ENCODE measurements at regions not wholly inside any gene's neighbourhood (a gene's known extent, or its start where the extent isn't known, plus 50 kb on each side); places are given as distances from the start of the nearest gene placed in this dataset.

GRCh38 chr4:138859254-138859653 lies 156.3 kb upstream of the NOCT start:
- no peaks in the 10 kb centered on the region for H3K79me2 ChIP-seq (ENCODE audit: insufficient read depth)

GRCh38 chr4:138858419-138858818 lies 157.2 kb upstream of the NOCT start:
- Histone ChIP-seq H3K4me2 (ENCODE audit: unreplicated experiment) (no peak overlapping the region), H3F3A (ENCODE audit: insufficient read depth) (no peaks in the 10 kb centered on the region), H2AFZ (no peak overlapping the region), H3K9me2 (ENCODE audit: insufficient read depth) (no peaks in the 10 kb centered on the region), H3K9me3 (ENCODE audit: low read depth) (no peaks in the 10 kb centered on the region), H3K79me2 (ENCODE audit: insufficient read depth) (no peaks in the 10 kb centered on the region), H4K20me1 (ENCODE audit: insufficient read depth) (no peaks in the 10 kb centered on the region), H3K4me3 (no peak overlapping the region), H3K9ac (no peak overlapping the region), H3K27me3 (replicated peaks; ENCODE audit: insufficient read depth) (0 out of 2 replicates have a peak, but pooled peaks cover 5% of the 10 kb centered on the region), H3K27ac (no peak overlapping the region), H3K36me3 (ENCODE audit: low read depth) (no peaks in the 10 kb centered on the region), H3K4me1 (ENCODE audit: insufficient read depth) (peaks cover 8% of the 10 kb centered on the region)
- no peak for DNase-seq
- in situ Hi-C loops (cut with MboI): loop anchor here (25.0 kb wide), 1 partner anchor 1046 kb away; no protein-coding TSS in a partner anchor
- no peak for TF ChIP-seq EZH2phosphoT487 (IDR thresholded peaks at IDR 0.05; ENCODE audit: insufficient read depth, low read depth)
- TF ChIP-seq EZH2 (IDR thresholded peaks at IDR 0.05; ENCODE audit: insufficient read depth, poor library complexity, severe bottlenecking): no peak

More at GRCh38 chr4:138859254-138859653, 156.3 kb upstream of the NOCT start:
- Histone ChIP-seq H3K27me3 (replicated peaks; ENCODE audit: insufficient read depth) (0 out of 2 replicates have a peak, but pooled peaks cover 5% of the 10 kb centered on the region), H3K27ac (no peak overlapping the region), H3K4me1 (ENCODE audit: insufficient read depth) (peaks cover 8% of the 10 kb centered on the region), H3F3A (ENCODE audit: insufficient read depth) (no peaks in the 10 kb centered on the region), H3K9me3 (ENCODE audit: low read depth) (no peaks in the 10 kb centered on the region), H3K9me2 (ENCODE audit: insufficient read depth) (no peaks in the 10 kb centered on the region), H3K36me3 (ENCODE audit: low read depth) (no peaks in the 10 kb centered on the region), H3K4me2 (ENCODE audit: unreplicated experiment) (no peak overlapping the region), H3K9ac (no peak overlapping the region), H4K20me1 (ENCODE audit: insufficient read depth) (no peaks in the 10 kb centered on the region), H3K4me3 (no peak overlapping the region), H2AFZ (no peak overlapping the region)
- in situ Hi-C loops (cut with MboI): loop anchor here (25.0 kb wide), 1 partner anchor 1047 kb away; no protein-coding TSS in a partner anchor
- no peak for DNase-seq
- TF ChIP-seq EZH2phosphoT487 (IDR thresholded peaks at IDR 0.05; ENCODE audit: insufficient read depth, low read depth) (no peak), EZH2 (IDR thresholded peaks at IDR 0.05; ENCODE audit: insufficient read depth, poor library complexity, severe bottlenecking) (no peak)
- 98 to 99% methylated on average over 4 of the region's 4 CpGs for WGBS, 2 experiments (ENCODE audit: low coverage in 1 of 2, low lambda C conversion rate in 2 of 2, missing lambda C conversion rate in 2 of 2)

GRCh38 chr4:138857416-138857815 lies 158.2 kb upstream of the NOCT start:
- Histone ChIP-seq H3K4me2 (ENCODE audit: unreplicated experiment) (no peak overlapping the region), H2AFZ (no peak overlapping the region), H3K9ac (no peak overlapping the region), H3K79me2 (ENCODE audit: insufficient read depth) (no peaks in the 10 kb centered on the region), H3K9me3 (ENCODE audit: low read depth) (no peaks in the 10 kb centered on the region), H3K4me1 (ENCODE audit: insufficient read depth) (peaks cover 8% of the 10 kb centered on the region), H3K4me3 (no peak overlapping the region), H3K36me3 (ENCODE audit: low read depth) (no peaks in the 10 kb centered on the region), H3K27ac (no peak overlapping the region), H3K27me3 (replicated peaks; ENCODE audit: insufficient read depth) (peaks cover 12% of the 10 kb centered on the region; the same call in 1 of the 2 replicates), H3K9me2 (ENCODE audit: insufficient read depth) (no peaks in the 10 kb centered on the region), H3F3A (ENCODE audit: insufficient read depth) (no peaks in the 10 kb centered on the region), H4K20me1 (ENCODE audit: insufficient read depth) (no peaks in the 10 kb centered on the region)
- in situ Hi-C loops (cut with MboI): loop anchor here (25.0 kb wide), 1 partner anchor 1045 kb away; no protein-coding TSS in a partner anchor
- 48 to 50% methylated on average over 2 of the region's 2 CpGs for WGBS, 2 experiments (ENCODE audit: low coverage in 1 of 2, low lambda C conversion rate in 2 of 2, missing lambda C conversion rate in 2 of 2)
- TF ChIP-seq EZH2 (IDR thresholded peaks at IDR 0.05; ENCODE audit: insufficient read depth, poor library complexity, severe bottlenecking) (no peak), EZH2phosphoT487 (IDR thresholded peaks at IDR 0.05; ENCODE audit: insufficient read depth, low read depth) (no peak)
- no peak for DNase-seq

GRCh38 chr4:138852681-138853080 lies 162.9 kb upstream of the NOCT start:
- Histone ChIP-seq H3F3A (ENCODE audit: insufficient read depth) (no peaks in the 10 kb centered on the region), H3K4me2 (ENCODE audit: unreplicated experiment) (no peak overlapping the region), H3K4me1 (ENCODE audit: insufficient read depth) (peaks cover 7% of the 10 kb centered on the region; the same call in 1 of the 2 replicates), H3K27me3 (replicated peaks; ENCODE audit: insufficient read depth) (peaks cover 27% of the 10 kb centered on the region; the same call in 1 of the 2 replicates), H4K20me1 (ENCODE audit: insufficient read depth) (no peaks in the 10 kb centered on the region), H2AFZ (no peak overlapping the region), H3K27ac (no peak overlapping the region), H3K9ac (no peak overlapping the region), H3K9me2 (ENCODE audit: insufficient read depth) (no peaks in the 10 kb centered on the region), H3K9me3 (ENCODE audit: low read depth) (no peaks in the 10 kb centered on the region), H3K4me3 (no peak overlapping the region), H3K79me2 (ENCODE audit: insufficient read depth) (no peaks in the 10 kb centered on the region), H3K36me3 (ENCODE audit: low read depth) (no peaks in the 10 kb centered on the region)
- no peak for DNase-seq
- WGBS, 2 experiments (ENCODE audit: low coverage in 1 of 2, low lambda C conversion rate in 2 of 2, missing lambda C conversion rate in 2 of 2): 56 to 65% methylated on average over 2 of the region's 2 CpGs
- in situ Hi-C loops (cut with MboI): loop anchor here (25.0 kb wide), 1 partner anchor 1040 kb away; no protein-coding TSS in a partner anchor
- no peak for TF ChIP-seq EZH2phosphoT487 (IDR thresholded peaks at IDR 0.05; ENCODE audit: insufficient read depth, low read depth)
- no peak for TF ChIP-seq EZH2 (IDR thresholded peaks at IDR 0.05; ENCODE audit: insufficient read depth, poor library complexity, severe bottlenecking)

Measured in GM23248 (cell line).